HG03469 (cell line): ENCODE measurements at regions not wholly inside any gene's neighbourhood (a gene's known extent, or its start where the extent isn't known, plus 50 kb on each side); places are given as distances from the start of the nearest gene placed in this dataset.
"Not testable (repeated sequence)": the region's sequence is repeated elsewhere in the genome, so short reads cannot be mapped to it uniquely, and the experiment has no call there.

Source experiments
- ATAC-seq: cut with Tn5 transposase; IDR thresholded peaks from one replicate; pipeline ENCODE4 v1.9.1; 2021; ENCODE audit warnings: mild to moderate bottlenecking, moderate library complexity, moderate number of reproducible peaks; ENCODE audit not compliant: unreplicated experiment

DNA sequence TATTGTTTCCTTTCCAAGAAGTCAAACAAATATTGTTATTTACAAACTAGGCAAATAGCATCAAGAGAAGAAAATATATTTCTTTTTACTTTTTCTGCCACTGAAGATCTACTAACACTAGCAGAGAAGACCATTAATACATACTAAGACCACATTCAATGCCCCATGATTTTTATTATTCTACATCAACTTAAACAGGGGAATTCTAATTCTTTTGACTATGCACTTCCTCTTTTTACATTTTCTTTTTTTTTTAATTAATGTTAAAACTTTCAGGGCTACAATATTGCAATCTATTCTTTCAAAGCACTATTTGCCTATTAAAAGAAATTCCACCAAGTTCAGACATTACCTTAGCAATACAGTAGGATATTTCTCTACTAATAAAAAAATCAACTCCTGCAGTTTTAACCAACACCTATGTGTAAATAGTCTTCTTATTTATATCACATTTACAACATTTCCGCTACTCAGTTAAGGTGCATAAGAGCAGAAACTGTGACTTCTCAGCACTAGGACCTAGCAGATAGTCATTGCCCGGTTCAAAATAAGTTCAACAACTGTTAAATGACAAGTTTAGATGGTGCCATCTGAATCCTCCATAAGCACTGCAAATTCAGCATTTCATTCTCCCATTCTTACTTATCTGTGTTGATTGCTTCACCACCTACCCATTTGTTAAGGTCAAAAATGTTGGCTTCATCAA is 513.5 kb downstream of the TTLL7 start:
- ATAC-seq, result peak; percentile 17

GRCh38 chr1:83481284-83481683 is 517.6 kb downstream of the TTLL7 start:
- ATAC-seq, result not testable (repeated sequence)

GRCh38 chr1:83479591-83480239 is 519.2 kb downstream of the TTLL7 start:
- ATAC-seq, result peak; percentile 45

- ATAC-seq, result not testable (repeated sequence)
These were observed 520.8 kb downstream of the TTLL7 start for GRCh38 chr1:83478127-83478526.

GRCh38 chr1:83476518-83476917 is 522.4 kb downstream of the TTLL7 start:
- ATAC-seq, result not testable (repeated sequence)

- ATAC-seq, result not testable (repeated sequence)
These were observed 524.0 kb downstream of the TTLL7 start for GRCh38 chr1:83474946-83475345.

- not testable (repeated sequence) for ATAC-seq
These were observed 524.9 kb downstream of the TTLL7 start for GRCh38 chr1:83473986-83474385.

- not testable (repeated sequence) for ATAC-seq
These were observed 526.9 kb downstream of the TTLL7 start for GRCh38 chr1:83472066-83472465.

GRCh38 chr1:83471272-83471671 is 527.7 kb downstream of the TTLL7 start:
- ATAC-seq, result peak; percentile 38

GRCh38 chr1:83468336-83468735 is 530.6 kb downstream of the TTLL7 start:
- ATAC-seq, result not testable (repeated sequence)

DNA sequence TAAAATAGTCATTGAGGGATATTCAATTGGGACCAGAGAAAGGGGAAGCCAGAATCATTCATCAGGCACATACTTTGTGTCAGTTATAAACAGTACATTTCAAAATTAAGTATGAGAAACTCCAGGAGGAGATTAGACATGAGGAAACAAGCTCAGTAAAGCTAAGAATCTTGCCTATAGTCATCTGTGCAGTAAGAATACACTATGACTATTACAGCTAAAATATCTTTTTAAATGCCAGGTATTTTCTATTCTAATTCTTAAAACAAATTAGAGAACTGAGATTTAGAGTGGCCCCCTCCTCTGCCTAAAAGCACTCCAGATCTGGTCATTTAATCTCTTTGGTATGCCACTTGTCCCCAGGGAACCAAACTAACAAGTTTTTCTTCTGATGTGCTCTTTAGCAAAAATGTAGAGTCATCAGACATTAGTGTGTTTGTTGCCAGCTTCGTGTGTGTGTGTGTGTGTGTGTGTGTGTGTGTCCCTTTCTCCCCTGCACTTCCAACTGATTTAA is 541.1 kb downstream of the TTLL7 start:
- not testable (repeated sequence) for ATAC-seq

- not testable (repeated sequence) for ATAC-seq
These were observed 541.7 kb downstream of the TTLL7 start for GRCh38 chr1:83457281-83457680.

DNA sequence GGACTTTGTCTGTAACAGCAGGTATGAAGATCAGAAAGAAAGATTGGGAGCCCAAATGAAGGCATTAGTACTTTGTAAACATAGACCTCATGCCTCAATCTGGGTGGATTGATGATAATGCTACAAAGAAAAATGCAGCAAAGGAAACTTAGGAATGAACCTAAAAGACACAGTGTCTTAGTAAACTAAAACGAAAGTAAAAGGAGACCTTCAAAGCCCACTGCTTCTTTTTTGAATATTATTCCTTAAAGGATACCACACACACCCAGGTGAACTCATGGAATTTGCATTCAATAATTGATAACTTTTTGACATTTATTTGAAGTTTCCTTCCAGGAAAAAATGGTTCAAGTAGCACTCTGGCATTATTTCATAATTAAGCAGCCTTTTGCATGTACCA is 543.2 kb downstream of the TTLL7 start:
- ATAC-seq, result not testable (repeated sequence)

DNA sequence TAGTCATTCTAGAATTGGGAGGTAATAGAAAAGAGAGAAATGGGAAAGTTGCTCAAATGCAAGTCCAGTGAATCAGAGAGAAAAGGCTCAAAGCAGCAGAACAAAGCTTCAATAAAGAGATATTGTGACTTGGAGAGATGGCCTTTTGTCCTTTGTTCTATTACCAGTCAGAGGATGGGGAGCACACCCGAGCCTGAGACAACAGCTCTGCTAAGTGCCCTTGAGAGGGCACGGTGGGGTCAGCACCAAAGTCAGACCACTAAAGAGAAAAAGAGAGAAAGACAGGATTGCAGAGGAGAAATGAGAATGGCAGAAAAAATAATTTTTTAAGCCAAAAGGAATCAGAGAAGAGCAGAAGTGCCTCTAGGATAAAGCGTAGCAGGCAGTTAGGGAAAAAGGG is 553.1 kb downstream of the TTLL7 start:
- ATAC-seq, result not testable (repeated sequence)

- ATAC-seq, result not testable (repeated sequence)
These were observed 556.5 kb downstream of the TTLL7 start for GRCh38 chr1:83442412-83442811.

GRCh38 chr1:83440586-83440985 is 558.3 kb downstream of the TTLL7 start:
- not testable (repeated sequence) for ATAC-seq

- ATAC-seq, result not testable (repeated sequence)
These were observed 558.9 kb downstream of the TTLL7 start for GRCh38 chr1:83440021-83440420.

GRCh38 chr1:83438316-83438715 is 560.6 kb downstream of the TTLL7 start:
- not testable (repeated sequence) for ATAC-seq

DNA sequence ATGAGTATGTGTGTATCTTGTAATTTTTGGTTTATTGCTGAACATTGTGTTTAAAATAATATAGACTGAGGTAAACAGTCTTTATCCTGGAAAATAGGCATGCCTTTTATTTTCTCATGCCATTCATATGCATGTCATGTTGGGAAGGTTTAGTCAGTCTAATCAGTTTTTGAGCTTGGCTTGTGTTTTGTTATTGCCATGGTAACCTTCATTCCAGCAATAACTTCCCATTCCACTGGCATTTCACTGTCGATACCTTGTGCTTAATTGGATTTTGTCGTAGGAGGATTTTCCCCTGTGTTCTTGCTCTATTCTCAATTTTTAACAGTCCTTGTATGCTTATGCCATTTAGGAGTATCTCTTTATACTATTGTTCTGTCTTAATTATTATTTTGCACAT is 563.6 kb downstream of the TTLL7 start:
- not testable (repeated sequence) for ATAC-seq

DNA sequence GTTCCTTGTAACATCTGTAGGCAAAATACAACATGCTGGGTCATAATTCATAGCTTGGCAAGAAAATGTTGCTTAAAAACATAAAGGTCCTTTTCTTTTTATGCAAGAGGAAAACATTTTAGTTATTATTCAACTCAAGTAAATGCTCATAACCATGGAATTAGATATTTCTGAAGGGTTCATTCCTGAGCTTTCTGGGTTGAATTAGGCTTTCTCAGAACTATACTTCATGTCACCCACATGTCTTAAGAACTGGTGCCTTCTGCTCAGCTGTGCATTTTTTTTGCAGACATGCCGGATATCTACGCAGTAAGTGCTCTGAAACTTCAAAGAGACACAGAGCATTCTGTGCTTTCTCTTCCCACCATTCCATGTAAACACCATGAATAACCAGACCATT is 571.4 kb downstream of the TTLL7 start:
- not testable (repeated sequence) for ATAC-seq

GRCh38 chr1:83423382-83423781 is 575.5 kb downstream of the TTLL7 start:
- ATAC-seq, result not testable (repeated sequence)

DNA sequence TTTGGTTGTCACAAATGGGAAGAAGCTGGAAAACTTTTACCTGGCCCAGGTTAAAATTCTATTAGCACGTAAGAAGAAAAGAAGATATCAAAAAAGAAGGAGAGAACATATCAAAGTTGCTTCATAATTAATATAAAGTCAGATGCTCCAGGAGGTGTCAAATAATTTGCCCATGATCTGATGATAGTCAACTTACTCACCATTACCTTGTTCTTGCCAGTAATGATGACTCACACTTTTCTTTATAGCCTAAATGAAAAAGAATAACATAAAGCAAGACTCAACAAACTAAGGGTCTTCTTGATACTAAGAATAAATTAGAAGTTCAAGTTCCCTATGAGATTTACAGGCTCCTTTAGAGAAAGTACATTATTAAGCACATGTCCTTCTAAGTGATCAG is 580.4 kb downstream of the TTLL7 start:
- no peak for ATAC-seq
